ENCODE measurements at regions not wholly inside any gene's neighbourhood (a gene's known extent, or its start where the extent isn't known, plus 50 kb on each side); places are given as distances from the start of the nearest gene placed in this dataset.
"Not testable (repeated sequence)": the region's sequence is repeated elsewhere in the genome, so short reads cannot be mapped to it uniquely, and the experiment has no call there.

- H3K23me2 ChIP-seq (ENCODE audit: low read depth, low read length); H3K27me3 ChIP-seq (replicated peaks in 1 of 4; ENCODE audit: control insufficient read depth in 3 of 4, extremely low read depth in 1 of 4, insufficient read depth in 3 of 4, low read length in 3 of 4); H3K4me1 ChIP-seq (replicated peaks in 1 of 4; ENCODE audit: control insufficient read depth in 3 of 4, insufficient read depth in 4 of 4, low read length in 3 of 4); H3K79me1 ChIP-seq (ENCODE audit: low read depth, low read length); H3K14ac ChIP-seq (ENCODE audit: insufficient read length); H3K27ac ChIP-seq (ENCODE audit: low read depth, low read length); H3K79me2 ChIP-seq (ENCODE audit: control insufficient read depth in 1 of 2, insufficient read depth in 2 of 2, low read length in 2 of 2); POLR2A ChIA-PET (ENCODE audit: partially characterized antibody); H4K20me1 ChIP-seq (replicated peaks in 1 of 2; ENCODE audit: control insufficient read depth in 1 of 2, insufficient read depth in 2 of 2, low read length in 2 of 2); H2BK20ac ChIP-seq (ENCODE audit: low read length); H3K23ac ChIP-seq (ENCODE audit: insufficient read length); H2AFZ ChIP-seq (ENCODE audit: low read length); FAIRE-seq; CTCF ChIA-PET (ENCODE audit: partially characterized antibody); H4K5ac ChIP-seq (ENCODE audit: insufficient read length, low read depth, low read length); H2BK5ac ChIP-seq (ENCODE audit: low read depth, low read length); H3K4me2 ChIP-seq (ENCODE audit: insufficient read depth in 1 of 2, low read depth in 2 of 2, low read length in 2 of 2); H3K36me3 ChIP-seq (ENCODE audit: control insufficient read depth in 2 of 4, insufficient read depth in 4 of 4, low read length in 3 of 4); H2BK15ac ChIP-seq (ENCODE audit: low read length); H3K18ac ChIP-seq (ENCODE audit: extremely low read depth, low read length); DNase-seq (ENCODE audit: low read depth in 1 of 2, low spot score in 2 of 2); H3K9me3 ChIP-seq (ENCODE audit: insufficient read depth in 2 of 2, low read depth in 1 of 2, low read length in 1 of 2); H3K9ac ChIP-seq (replicated peaks in 1 of 4; ENCODE audit: extremely low read depth in 1 of 4, low read depth in 3 of 4, low read length in 3 of 4); H4K8ac ChIP-seq (ENCODE audit: extremely low read depth, insufficient read depth, low read length); H4K91ac ChIP-seq (replicated peaks; ENCODE audit: insufficient read length, low read length); H3K56ac ChIP-seq (replicated peaks; ENCODE audit: insufficient read length, low read depth, low read length); H2AK5ac ChIP-seq (ENCODE audit: low read depth, low read length); H3K4ac ChIP-seq (replicated peaks; ENCODE audit: insufficient read length, low read depth, low read length); H3K4me3 ChIP-seq (ENCODE audit: extremely low read depth in 1 of 4, insufficient read depth in 2 of 4, low read depth in 3 of 4, low read length in 4 of 4); H2BK120ac ChIP-seq (replicated peaks; ENCODE audit: low read depth, low read length); H2BK12ac ChIP-seq (ENCODE audit: low read depth, low read length): not testable (repeated sequence)
- WGBS, 2 experiments (ENCODE audit: extremely low coverage in 1 of 2, insufficient coverage in 1 of 2, insufficient read length in 1 of 2, insufficient replicate concordance in 2 of 2, low coverage in 1 of 2, low lambda C conversion rate in 2 of 2, missing lambda C conversion rate in 1 of 2) = 81% methylated on average over 7 of the region's 7 CpGs; no CpG with 5 or more reads in 1 of the 2 experiments
These were observed 181.9 kb downstream of the SPATA31A6 start for GRCh38 chr9:42365244-42365945.
